Prostate gland (tissue), 2 donors: ENCODE measurements at regions not wholly inside any gene's neighbourhood (a gene's known extent, or its start where the extent isn't known, plus 50 kb on each side); places are given as distances from the start of the nearest gene placed in this dataset.

ENCODE experiments used
- POLR2A ChIP-seq: fragments of 450-650 bp; IDR thresholded peaks from one replicate; pipeline ENCODE4 v1.6.1; 2016; ENCODE audit warnings: antibody characterized with exemption, mild to moderate bottlenecking
- POLR2AphosphoS5 ChIP-seq: sonication (generic); formaldehyde crosslinking; IDR thresholded peaks from one replicate; pipeline ENCODE4 v1.6.1; 2017; ENCODE audit warnings: antibody characterized with exemption
- TF ChIP-seq, protein P1 (sequence below), 4 experiments: fragments of 200-600 bp in 2 of 4; fragments of 450-650 bp in 2 of 4; sonication (generic) in 2 of 4; IDR thresholded peaks; 1 replicate in 3 of 4; 2 replicates in 1 of 4; pipeline ENCODE4 v1.5.1; 2016 to 2019; ENCODE audit warnings: antibody characterized with exemption in 4 of 4, mild to moderate bottlenecking in 2 of 4, moderate library complexity in 2 of 4

GRCh38 chr6:144912474-144912873 is 627.3 kb downstream of the UTRN start:
- TF ChIP-seq, protein P1, sequence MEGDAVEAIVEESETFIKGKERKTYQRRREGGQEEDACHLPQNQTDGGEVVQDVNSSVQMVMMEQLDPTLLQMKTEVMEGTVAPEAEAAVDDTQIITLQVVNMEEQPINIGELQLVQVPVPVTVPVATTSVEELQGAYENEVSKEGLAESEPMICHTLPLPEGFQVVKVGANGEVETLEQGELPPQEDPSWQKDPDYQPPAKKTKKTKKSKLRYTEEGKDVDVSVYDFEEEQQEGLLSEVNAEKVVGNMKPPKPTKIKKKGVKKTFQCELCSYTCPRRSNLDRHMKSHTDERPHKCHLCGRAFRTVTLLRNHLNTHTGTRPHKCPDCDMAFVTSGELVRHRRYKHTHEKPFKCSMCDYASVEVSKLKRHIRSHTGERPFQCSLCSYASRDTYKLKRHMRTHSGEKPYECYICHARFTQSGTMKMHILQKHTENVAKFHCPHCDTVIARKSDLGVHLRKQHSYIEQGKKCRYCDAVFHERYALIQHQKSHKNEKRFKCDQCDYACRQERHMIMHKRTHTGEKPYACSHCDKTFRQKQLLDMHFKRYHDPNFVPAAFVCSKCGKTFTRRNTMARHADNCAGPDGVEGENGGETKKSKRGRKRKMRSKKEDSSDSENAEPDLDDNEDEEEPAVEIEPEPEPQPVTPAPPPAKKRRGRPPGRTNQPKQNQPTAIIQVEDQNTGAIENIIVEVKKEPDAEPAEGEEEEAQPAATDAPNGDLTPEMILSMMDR (IDR thresholded peaks at IDR 0.05): no peak
- TF ChIP-seq POLR2A (no peak), POLR2AphosphoS5 (no peak)
